ENCODE measurements at regions not wholly inside any gene's neighbourhood (a gene's known extent, or its start where the extent isn't known, plus 50 kb on each side); places are given as distances from the start of the nearest gene placed in this dataset.

- H3K27ac ChIP-seq (ENCODE audit: extremely low read depth, low read depth, low read length), result no peak overlapping the region
- no peak for TF ChIP-seq ZNF639 (tag by site-specific recombination; IDR thresholded peaks at IDR 0.05)
- no peak for TF ChIP-seq ZBTB21 (tag by site-specific recombination; IDR thresholded peaks at IDR 0.05)
- TF ChIP-seq REST (tag by site-specific recombination; IDR thresholded peaks at IDR 0.05), result no peak
- TF ChIP-seq ZNF777 (tag by site-specific recombination; IDR thresholded peaks at IDR 0.05; ENCODE audit: borderline replicate concordance), result no peak
- no peak for TF ChIP-seq ZNF510 (tag by site-specific recombination; IDR thresholded peaks at IDR 0.05; ENCODE audit: insufficient replicate concordance)
- TF ChIP-seq ZNF184 (tag by site-specific recombination; IDR thresholded peaks at IDR 0.05), result no peak
- TF ChIP-seq ZNF776 (tag by site-specific recombination; IDR thresholded peaks at IDR 0.05; ENCODE audit: borderline replicate concordance), result no peak
- no peak for TF ChIP-seq ZNF26 (tag by site-specific recombination; IDR thresholded peaks at IDR 0.05)
- no peak for TF ChIP-seq ZNF398 (tag by site-specific recombination; IDR thresholded peaks at IDR 0.05)
- TF ChIP-seq KLF17 (tag by site-specific recombination; IDR thresholded peaks at IDR 0.05), result no peak
- no peak for TF ChIP-seq ZNF518A (tag by site-specific recombination; conservative IDR thresholded peaks at IDR 0.05; ENCODE audit: low read depth)
- no peak for TF ChIP-seq ZNF560 (tag by site-specific recombination; IDR thresholded peaks at IDR 0.05; ENCODE audit: borderline replicate concordance)
- no peak for TF ChIP-seq WT1 (tag by site-specific recombination; IDR thresholded peaks at IDR 0.05)
- no peak for TF ChIP-seq ZBTB6 (tag by site-specific recombination; IDR thresholded peaks at IDR 0.05)
- TF ChIP-seq AEBP2 (tag by site-specific recombination; IDR thresholded peaks at IDR 0.05; ENCODE audit: borderline replicate concordance), result no peak
- no peak for TF ChIP-seq ZEB2 (tag by site-specific recombination; IDR thresholded peaks at IDR 0.05)
- H3K36me3 ChIP-seq (ENCODE audit: control insufficient read depth in 2 of 2, insufficient read depth in 1 of 2, low read length in 2 of 2), result no peaks in the 10 kb centered on the region
- no peaks in the 10 kb centered on the region for H3K9me3 ChIP-seq (ENCODE audit: control insufficient read depth, insufficient read depth, low read depth, low read length)
- ChIA-PET POLR2A (no interaction called here), CTCF (interaction anchor here (0.7 to 0.9 kb wide), 2 partner anchors 13 to 27 kb away, joined by 3 read pairs; no protein-coding TSS in a partner anchor)
- peaks cover 10% of the 10 kb centered on the region for H3K4me1 ChIP-seq (ENCODE audit: control insufficient read depth, insufficient read depth, low read length)
- H3K4me3 ChIP-seq (ENCODE audit: low read depth, low read length), result no peak overlapping the region
Measured at GRCh38 chr4:119684463-119684862, 55.9 kb upstream of the PDE5A start.

Data from HEK293 (cell line).